GM21515 (cell line): ENCODE measurements at regions not wholly inside any gene's neighbourhood (a gene's known extent, or its start where the extent isn't known, plus 50 kb on each side); places are given as distances from the start of the nearest gene placed in this dataset.
"Not testable (repeated sequence)": the region's sequence is repeated elsewhere in the genome, so short reads cannot be mapped to it uniquely, and the experiment has no call there.

Experiments used
- ATAC-seq: cut with Tn5 transposase; IDR thresholded peaks from one replicate; pipeline ENCODE4 v1.9.1; 2021; ENCODE audit not compliant: unreplicated experiment

GRCh38 chr4:174012135-174012885 is 271.2 kb downstream of the FBXO8 start:
- ATAC-seq = no peak

GRCh38 chr4:174010547-174010946 is 272.9 kb downstream of the FBXO8 start:
- ATAC-seq = no peak

GRCh38 chr4:174009686-174010451 is 273.6 kb downstream of the FBXO8 start:
- no peak for ATAC-seq

- no peak for ATAC-seq
These were observed 278.0 kb downstream of the FBXO8 start for GRCh38 chr4:174005422-174005821.

GRCh38 chr4:173998471-173999144 is 284.9 kb downstream of the FBXO8 start:
- ATAC-seq = no peak

- ATAC-seq = not testable (repeated sequence)
These were observed 287.7 kb downstream of the FBXO8 start for GRCh38 chr4:173995779-173996178.

- no peak for ATAC-seq
These were observed 291.7 kb downstream of the FBXO8 start for GRCh38 chr4:173991814-173992213.

GRCh38 chr4:173991316-173991715 is 292.2 kb downstream of the FBXO8 start:
- no peak for ATAC-seq

- ATAC-seq = no peak
These were observed 292.6 kb downstream of the FBXO8 start for GRCh38 chr4:173990869-173991210.

- no peak for ATAC-seq
These were observed 293.2 kb downstream of the FBXO8 start for GRCh38 chr4:173990126-173990868.

GRCh38 chr4:173963523-173963922 is 319.9 kb downstream of the FBXO8 start:
- ATAC-seq = not testable (repeated sequence)

GRCh38 chr4:173960398-173960797 is 323.1 kb downstream of the FBXO8 start:
- no peak for ATAC-seq

GRCh38 chr4:173958445-173958844 is 325.0 kb downstream of the FBXO8 start:
- no peak for ATAC-seq

GRCh38 chr4:173943547-173943946 is 339.9 kb downstream of the FBXO8 start:
- ATAC-seq = no peak

GRCh38 chr4:173940146-173940545 is 343.3 kb downstream of the FBXO8 start:
- ATAC-seq = no peak

- ATAC-seq = no peak
These were observed 345.7 kb downstream of the FBXO8 start for GRCh38 chr4:173937631-173938270.

- ATAC-seq = no peak
These were observed 346.6 kb downstream of the FBXO8 start for GRCh38 chr4:173936861-173937260.

- no peak for ATAC-seq
These were observed 347.7 kb downstream of the FBXO8 start for GRCh38 chr4:173935622-173936405.

- ATAC-seq = no peak
These were observed 348.4 kb downstream of the FBXO8 start for GRCh38 chr4:173934933-173935620.
